HG02610 (cell line): ENCODE measurements at regions not wholly inside any gene's neighbourhood (a gene's known extent, or its start where the extent isn't known, plus 50 kb on each side); places are given as distances from the start of the nearest gene placed in this dataset.

Experiments used
- ATAC-seq: cut with Tn5 transposase; IDR thresholded peaks from one replicate; pipeline ENCODE4 v1.9.1; 2021; ENCODE audit warnings: mild to moderate bottlenecking, moderate library complexity; ENCODE audit not compliant: unreplicated experiment

DNA sequence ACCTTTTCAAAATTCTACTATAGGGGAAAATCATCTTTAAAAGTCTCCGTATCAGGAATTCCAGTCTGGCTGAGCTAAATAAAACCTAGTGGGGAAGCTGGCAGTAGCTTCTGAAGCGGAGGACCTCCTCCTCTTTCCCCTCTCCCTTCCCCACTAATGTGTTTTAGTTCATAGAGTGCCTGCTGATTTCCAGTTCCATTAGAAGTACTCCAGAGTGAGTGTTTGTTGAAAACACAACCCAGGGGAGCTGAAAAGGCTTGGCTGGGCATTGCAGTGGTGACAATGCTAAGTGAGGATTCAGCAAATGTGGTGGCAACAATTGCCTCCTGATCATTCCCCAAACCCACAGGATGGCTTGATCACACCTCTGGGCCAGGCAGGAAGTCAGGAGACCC is 144.2 kb upstream of the FRMD6 start:
- no peak for ATAC-seq

GRCh38 chr14:51507906-51508511 is 143.7 kb upstream of the FRMD6 start:
- ATAC-seq = no peak

DNA sequence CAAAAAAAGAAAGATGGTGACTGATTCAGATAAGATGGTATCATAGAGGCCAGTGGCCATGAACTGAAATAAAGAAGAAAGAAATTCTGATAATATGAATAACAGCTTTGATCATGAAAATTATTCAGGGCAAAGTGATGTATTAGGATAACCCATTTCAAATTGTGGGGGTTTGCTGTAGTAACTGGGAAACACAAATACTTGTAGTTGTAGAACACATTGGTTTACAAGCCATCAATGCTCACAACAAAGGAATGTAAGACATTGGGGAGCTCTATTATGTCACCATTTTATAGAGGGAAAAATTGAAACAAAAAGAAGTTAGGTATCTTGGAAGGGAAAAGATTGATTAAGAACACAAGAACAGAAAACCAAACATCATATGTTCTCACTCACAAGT is 140.4 kb upstream of the FRMD6 start:
- ATAC-seq = no peak

DNA sequence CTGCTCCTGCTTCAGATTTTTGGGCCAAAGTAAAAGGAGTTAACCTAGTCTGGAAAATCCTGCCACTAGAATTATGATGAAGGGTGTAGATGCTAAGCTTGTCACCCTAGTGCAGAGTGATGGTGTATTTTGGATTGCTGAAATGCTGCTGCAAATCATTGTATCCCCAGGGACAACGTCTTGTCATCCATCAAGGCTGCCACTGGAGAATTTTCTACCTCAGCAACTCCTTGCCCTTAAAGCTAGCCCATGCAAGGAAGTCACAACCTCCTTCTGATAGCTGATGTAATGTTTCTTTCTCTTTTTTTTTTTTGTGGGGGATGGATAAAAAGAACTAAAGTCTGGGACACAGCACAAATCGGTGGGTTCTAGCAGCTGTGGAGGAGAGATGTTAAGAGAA is 139.4 kb upstream of the FRMD6 start:
- ATAC-seq = no peak

GRCh38 chr14:51513281-51513680 is 138.4 kb upstream of the FRMD6 start:
- no peak for ATAC-seq

DNA sequence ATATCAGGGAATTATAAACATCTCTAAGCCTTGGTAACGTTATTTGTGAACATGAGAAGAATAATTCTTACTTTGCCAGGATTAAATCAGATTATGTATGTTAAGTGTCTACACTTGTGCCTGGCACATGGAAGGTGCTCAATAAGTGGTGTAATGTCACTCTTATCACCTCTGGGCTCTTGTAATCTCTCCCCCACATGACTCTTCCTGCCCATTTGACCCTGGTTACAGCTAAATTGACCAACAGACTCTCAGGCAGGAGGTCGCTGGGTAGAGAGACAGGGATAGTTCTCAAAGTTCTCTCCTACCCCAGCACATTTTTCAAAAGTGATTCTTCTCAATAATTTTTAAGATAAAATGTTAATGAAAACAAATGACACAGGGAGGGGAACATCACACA is 137.8 kb upstream of the FRMD6 start:
- no peak for ATAC-seq

DNA sequence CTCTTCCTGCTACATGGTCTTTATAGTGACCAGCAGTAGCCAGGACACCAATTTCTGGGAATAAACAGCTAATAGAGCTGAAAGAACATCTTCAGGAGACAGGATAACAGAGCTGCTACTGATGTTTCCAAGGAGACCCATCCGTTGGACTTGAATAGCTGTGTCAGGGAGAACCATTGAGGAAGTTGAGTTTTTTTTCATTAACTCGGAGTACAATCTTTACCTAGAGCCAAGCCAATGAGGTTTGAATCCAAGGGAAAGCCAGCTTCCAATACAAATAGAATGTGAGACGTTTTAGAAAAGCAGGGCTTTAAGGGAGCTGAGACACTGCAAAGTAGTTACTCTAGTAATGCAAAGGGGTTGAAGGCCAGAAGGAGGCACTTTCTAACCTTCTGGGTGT is 136.1 kb upstream of the FRMD6 start:
- ATAC-seq = no peak

DNA sequence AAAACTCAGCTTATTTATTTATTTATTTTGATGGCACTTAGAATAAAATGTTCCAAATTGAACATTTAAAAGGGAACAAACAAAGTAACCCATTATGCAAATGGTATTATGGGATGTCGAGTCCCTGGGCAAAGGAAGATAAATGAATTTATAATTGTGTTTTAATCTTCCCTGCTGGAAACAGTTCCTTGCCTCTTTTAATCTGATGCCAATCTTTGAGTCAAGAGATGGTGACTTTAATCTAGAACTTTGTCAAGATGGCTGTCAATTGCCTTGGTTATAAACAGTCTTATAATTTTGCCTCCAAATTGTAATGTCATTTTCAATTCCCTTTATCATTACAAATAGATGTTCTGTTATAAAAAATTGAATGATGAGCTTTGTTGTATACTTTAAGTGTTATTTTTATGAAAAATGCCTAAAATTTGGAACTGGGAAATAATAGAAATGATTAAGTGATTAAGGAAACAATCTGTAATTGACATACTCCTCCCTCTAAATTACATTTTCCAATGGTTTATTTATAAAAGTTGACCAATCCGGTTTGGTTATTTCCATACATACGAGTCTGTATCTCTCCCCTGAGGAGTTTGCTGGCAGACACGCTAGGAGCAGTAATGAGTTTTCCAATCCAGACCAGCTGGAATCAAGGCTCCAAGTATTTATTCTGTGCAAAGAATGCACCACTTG is 134.9 kb upstream of the FRMD6 start:
- no peak for ATAC-seq

DNA sequence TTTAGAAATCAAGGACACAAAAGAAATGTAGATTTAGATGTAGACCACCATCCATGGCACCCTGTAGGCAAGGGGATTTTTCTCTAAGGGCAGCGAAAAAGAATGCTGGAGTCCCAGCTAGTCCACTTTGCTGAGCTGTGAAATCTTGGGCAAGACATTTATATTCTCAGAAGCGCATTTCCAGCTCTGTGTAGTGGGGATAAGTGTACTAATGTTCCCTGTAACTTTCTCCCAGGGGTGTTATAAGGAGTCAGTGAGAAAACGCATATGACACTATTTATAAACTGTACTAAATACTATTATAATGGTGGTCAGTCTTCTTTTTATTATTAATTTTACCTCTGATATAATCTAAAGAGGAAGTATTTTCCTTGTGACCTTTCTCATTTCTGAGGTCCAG is 133.4 kb upstream of the FRMD6 start:
- no peak for ATAC-seq

- ATAC-seq = no peak
These were observed 133.0 kb upstream of the FRMD6 start for GRCh38 chr14:51518711-51519110.

DNA sequence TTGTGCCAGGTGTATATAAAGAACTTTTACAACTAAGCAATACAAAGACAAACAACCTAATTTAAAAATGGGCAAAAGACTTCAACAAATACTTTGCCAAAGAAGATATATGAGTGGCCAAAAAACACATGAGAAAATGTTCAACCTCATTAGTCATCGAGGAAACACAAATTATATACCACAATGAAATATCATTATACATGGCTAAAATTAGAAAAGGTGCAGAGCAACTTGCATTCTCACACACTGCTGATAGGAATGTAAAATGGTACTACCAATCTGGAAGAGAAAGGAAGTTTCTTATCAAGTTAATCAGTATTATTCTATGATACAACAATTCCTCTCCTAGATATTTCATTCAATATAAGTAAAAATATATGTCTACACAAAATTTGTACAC is 131.6 kb upstream of the FRMD6 start:
- no peak for ATAC-seq

DNA sequence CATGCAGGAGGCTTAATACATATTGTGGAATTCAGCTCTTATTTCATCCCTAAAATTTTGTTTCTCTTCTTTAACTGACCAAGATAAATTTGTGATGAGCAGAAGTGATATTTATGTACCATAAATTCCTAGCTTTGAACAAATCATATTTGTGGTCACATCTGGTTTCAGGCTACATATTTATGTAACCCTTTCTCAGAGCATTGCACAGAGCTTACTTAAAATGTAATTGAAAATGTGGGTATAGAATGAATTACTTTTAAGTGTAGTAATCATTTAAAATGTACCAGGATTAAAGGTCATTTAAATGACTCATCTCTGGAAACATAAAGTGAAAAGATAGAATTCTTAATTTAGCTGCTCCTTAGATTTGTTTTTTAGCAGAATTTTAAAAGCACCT is 129.9 kb upstream of the FRMD6 start:
- ATAC-seq = no peak

DNA sequence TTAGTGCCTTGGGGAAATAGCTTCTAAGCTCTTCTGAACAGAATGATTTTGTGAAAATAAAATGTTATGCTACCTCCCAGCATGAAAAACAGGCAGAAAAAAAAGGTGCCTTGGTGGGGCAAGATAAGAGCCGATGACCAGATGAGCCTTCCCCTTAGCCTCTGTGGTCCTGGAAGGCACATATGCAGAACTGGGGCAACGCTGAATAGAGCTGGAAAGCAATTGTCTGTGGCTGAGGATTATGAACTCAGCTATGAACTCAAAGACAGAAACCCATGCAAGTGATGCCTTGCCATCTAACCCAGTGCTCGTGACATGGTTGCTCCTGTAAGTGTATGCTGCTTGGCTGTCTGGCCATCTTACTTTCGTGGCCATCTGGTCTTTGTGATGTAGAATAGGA is 128.5 kb upstream of the FRMD6 start:
- no peak for ATAC-seq

DNA sequence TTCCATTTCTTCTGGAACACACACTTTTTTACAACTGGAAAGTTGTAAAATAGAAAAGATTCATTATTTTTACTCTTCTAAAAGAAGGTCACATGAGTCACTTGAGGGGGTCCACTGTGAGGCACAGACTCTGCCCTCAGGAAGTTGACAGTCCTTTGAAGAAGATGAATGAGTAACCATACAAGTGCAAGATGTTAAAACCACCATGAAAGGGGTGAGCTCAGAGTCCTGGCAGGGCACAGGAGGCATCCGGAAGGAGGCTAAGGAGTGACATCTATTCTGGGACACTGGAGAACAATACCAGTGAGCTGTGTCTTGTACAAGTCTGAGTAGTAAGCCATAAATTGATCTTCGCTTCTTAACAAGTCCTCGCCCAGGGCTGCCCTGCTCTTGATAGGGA is 126.0 kb upstream of the FRMD6 start:
- no peak for ATAC-seq

- no peak for ATAC-seq
These were observed 124.6 kb upstream of the FRMD6 start for GRCh38 chr14:51527073-51527472.

DNA sequence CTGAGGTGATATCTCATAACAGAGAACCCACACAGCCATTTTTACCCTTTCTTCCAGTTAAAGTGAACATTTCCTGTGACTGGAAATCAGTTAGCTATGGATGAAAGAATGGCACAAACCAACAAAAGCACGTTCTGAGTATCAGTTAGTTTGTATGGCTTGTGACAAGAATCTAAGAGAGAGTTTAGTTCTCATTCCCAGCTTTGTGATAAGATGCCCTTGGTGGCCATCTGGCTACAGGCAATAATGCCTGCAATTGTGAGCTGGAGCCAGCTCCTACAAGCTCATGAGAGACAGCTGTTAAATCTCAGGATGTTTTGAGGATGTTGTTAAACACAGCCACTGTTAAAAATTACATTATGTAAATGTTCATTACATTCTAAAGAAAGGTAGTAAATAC is 122.0 kb upstream of the FRMD6 start:
- ATAC-seq = no peak

DNA sequence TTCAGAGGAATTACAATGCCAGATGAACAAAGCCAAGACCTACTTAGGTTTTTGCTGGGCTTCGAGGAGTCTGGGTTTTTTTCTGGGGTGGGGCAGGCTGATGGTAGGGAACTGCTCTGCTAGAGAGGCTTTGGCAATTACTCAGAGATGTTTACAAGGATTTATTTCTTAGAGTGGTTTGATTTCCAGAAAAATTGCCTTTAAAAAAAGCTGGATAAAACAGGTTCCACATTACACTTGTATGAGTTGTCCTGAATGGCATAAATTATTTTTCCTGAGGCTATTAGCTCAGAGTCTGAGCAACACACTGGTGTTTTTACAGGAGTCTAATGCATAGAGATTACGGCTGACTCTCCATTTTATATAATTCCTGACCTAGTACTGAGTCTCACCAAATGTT is 118.5 kb upstream of the FRMD6 start:
- ATAC-seq = no peak

- ATAC-seq = no peak
These were observed 117.7 kb upstream of the FRMD6 start for GRCh38 chr14:51533872-51534553.

DNA sequence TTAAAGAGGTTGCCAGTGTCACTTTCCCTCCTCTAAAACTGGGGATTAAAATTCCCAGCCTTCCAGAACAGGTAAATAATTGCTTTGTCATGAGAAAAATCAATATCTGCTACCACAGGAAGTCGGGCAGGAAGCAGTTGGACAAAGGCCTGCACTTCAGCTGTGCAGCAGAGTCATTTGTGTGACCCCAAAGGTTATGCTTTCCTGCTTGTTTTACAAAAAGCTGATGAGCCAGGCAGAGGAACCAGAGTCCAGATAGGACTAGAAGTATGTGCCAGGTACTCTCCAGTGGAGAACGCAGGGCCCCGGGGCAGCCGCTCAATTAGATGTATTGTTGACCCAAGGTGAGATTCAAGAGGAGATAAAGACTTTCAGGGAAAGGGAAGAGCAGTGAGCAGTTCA is 117.1 kb upstream of the FRMD6 start:
- no peak for ATAC-seq

GRCh38 chr14:51535443-51536044 is 116.2 kb upstream of the FRMD6 start:
- no peak for ATAC-seq

DNA sequence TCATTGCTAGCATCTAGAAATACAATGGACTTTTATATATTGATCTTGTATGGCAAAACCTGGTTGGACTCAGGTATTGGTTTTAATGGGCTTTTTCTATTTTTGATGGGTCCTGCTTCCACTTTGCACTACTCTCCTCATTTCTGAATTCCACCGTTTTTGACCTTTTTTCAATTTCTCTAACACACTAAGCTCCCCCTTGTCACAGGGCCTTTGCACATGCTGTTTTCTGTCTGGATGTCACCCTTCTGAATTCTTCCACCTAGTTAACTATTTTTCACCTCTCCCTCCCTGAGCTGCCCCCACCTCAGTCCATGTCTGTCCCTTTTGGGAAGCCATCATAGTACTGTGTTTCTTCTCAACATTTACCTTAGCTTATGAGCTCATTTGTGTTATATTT is 112.7 kb upstream of the FRMD6 start:
- no peak for ATAC-seq

DNA sequence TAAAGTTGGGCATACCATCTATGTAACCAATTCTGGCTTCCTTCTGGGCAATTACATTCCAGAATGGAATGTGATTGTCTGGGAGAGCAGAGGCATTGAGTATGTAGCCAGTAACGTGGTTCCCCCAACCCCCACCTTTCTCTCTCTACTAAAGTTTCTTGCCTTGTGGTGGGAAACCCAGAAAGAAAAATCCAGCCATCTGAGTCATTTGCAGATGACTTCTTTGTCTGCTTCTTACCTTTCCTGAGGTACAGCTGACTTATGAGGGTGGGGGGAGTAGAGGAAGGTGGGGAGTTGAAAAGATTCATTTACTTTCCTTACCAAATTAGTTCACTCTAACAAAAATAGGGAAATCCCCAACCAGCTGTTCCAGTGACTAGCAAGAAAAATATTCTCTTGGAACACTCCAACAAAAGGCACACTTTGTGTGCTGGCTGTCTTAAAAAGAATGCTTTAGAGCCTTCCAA is 112.1 kb upstream of the FRMD6 start:
- no peak for ATAC-seq
